GM23248 (cell line): ENCODE measurements at regions not wholly inside any gene's neighbourhood (a gene's known extent, or its start where the extent isn't known, plus 50 kb on each side); places are given as distances from the start of the nearest gene placed in this dataset.

ENCODE experiments used
- DNase-seq: peaks from one replicate; pipeline ENCODE4 v3.0.0-alpha.2; 2015
- H2AFZ ChIP-seq: fragments of 200-600 bp; sonication (generic); 2 replicates; pipeline ENCODE4 v1.6.1; 2016; ENCODE audit warnings: antibody characterized with exemption
- H3F3A ChIP-seq: fragments of 200-600 bp; sonication (generic); 2 replicates; pipeline ENCODE4 v1.6.1; 2016; ENCODE audit warnings: mild to moderate bottlenecking, antibody characterized with exemption, mixed run types; ENCODE audit not compliant: insufficient read depth
- H3K27ac ChIP-seq: fragments of 200-600 bp; sonication (generic); 2 replicates; pipeline ENCODE4 v1.5.1; 2016; ENCODE audit warnings: mild to moderate bottlenecking
- H3K27me3 ChIP-seq: fragments of 200-600 bp; sonication (generic); replicated peaks from 2 replicates; pipeline ENCODE4 v1.6.1; 2016; ENCODE audit warnings: mild to moderate bottlenecking; ENCODE audit not compliant: insufficient read depth
- H3K36me3 ChIP-seq: fragments of 200-600 bp; sonication (generic); 2 replicates; pipeline ENCODE4 v1.6.1; 2016; ENCODE audit warnings: low read depth, mild to moderate bottlenecking
- H3K4me1 ChIP-seq: fragments of 200-600 bp; sonication (generic); 2 replicates; pipeline ENCODE4 v1.6.1; 2016; ENCODE audit warnings: mild to moderate bottlenecking; ENCODE audit not compliant: insufficient read depth
- H3K4me2 ChIP-seq: fragments of 200-600 bp; sonication (generic); one replicate; pipeline ENCODE4 v1.6.1; 2016; ENCODE audit warnings: mild to moderate bottlenecking; ENCODE audit not compliant: unreplicated experiment
- H3K4me3 ChIP-seq: fragments of 200-600 bp; sonication (generic); 2 replicates; pipeline ENCODE4 v1.5.1; 2016; ENCODE audit warnings: mild to moderate bottlenecking
- H3K79me2 ChIP-seq: fragments of 200-600 bp; sonication (generic); 2 replicates; pipeline ENCODE4 v1.6.1; 2016; ENCODE audit warnings: mild to moderate bottlenecking; ENCODE audit not compliant: insufficient read depth
- H3K9ac ChIP-seq: fragments of 200-600 bp; sonication (generic); 2 replicates; pipeline ENCODE4 v1.6.1; 2016; ENCODE audit warnings: mild to moderate bottlenecking
- H3K9me2 ChIP-seq: fragments of 200-600 bp; sonication (generic); 2 replicates; pipeline ENCODE4 v1.6.1; 2016; ENCODE audit warnings: mixed run types, mild to moderate bottlenecking, moderate library complexity; ENCODE audit not compliant: insufficient read depth
- H3K9me3 ChIP-seq: fragments of 200-600 bp; sonication (generic); one replicate; pipeline ENCODE4 v1.6.1; 2017; ENCODE audit warnings: low read depth
- H4K20me1 ChIP-seq: fragments of 200-600 bp; sonication (generic); 2 replicates; pipeline ENCODE4 v1.6.0; 2016; ENCODE audit not compliant: insufficient read depth
- EZH2 ChIP-seq: fragments of 200-600 bp; sonication (generic); IDR thresholded peaks from 2 replicates; pipeline ENCODE4 v1.6.1; 2018; ENCODE audit warnings: antibody characterized with exemption, mild to moderate bottlenecking; ENCODE audit not compliant: insufficient read depth, poor library complexity, severe bottlenecking
- EZH2phosphoT487 ChIP-seq: fragments of 200-600 bp; sonication (generic); IDR thresholded peaks from 2 replicates; pipeline ENCODE4 v1.6.1; 2018; ENCODE audit warnings: antibody characterized with exemption, moderate library complexity, mild to moderate bottlenecking, low read depth; ENCODE audit not compliant: insufficient read depth
- WGBS, 2 experiments: methylation state at CpG; one replicate each; pipeline ENCODE4 v1.1.6; 2015 to 2017; ENCODE audit warnings: low lambda C conversion rate in 2 of 2, low coverage in 1 of 2; ENCODE audit errors: missing lambda C conversion rate in 2 of 2; 5-methylcytosine and 5-hydroxymethylcytosine counted together
- in situ Hi-C: fragments of 300-500 bp; cut with MboI; formaldehyde crosslinking; loops from 2 replicates; pipeline ENCODE4 v1.15.0; 2020

GRCh38 chr2:65918760-65919187, 486.4 kb upstream of the SPRED2 start:
- TF ChIP-seq EZH2phosphoT487, result no peak
- TF ChIP-seq EZH2, result no peak
- no peak overlapping the region for H3K4me3 ChIP-seq
- H3K9ac ChIP-seq, result no peak overlapping the region
- no peaks in the 10 kb centered on the region for H3K4me1 ChIP-seq
- H3K36me3 ChIP-seq, result no peaks in the 10 kb centered on the region
- 29 to 33% methylated on average over 3 of the region's 3 CpGs for WGBS, 2 experiments
- no peaks in the 10 kb centered on the region for H3F3A ChIP-seq
- H3K79me2 ChIP-seq, result no peaks in the 10 kb centered on the region
- no peaks in the 10 kb centered on the region for H3K9me3 ChIP-seq
- no peak overlapping the region for H2AFZ ChIP-seq
- no peaks in the 10 kb centered on the region for H3K27me3 ChIP-seq
- H3K9me2 ChIP-seq, result no peaks in the 10 kb centered on the region
- H3K27ac ChIP-seq, result no peak overlapping the region
- no peak overlapping the region for H3K4me2 ChIP-seq
- no peak for DNase-seq
- in situ Hi-C loops, result no loop called here
- no peaks in the 10 kb centered on the region for H4K20me1 ChIP-seq

GRCh38 chr2:65917986-65918385, 485.6 kb upstream of the SPRED2 start:
- Histone ChIP-seq H3K9me2 (no peaks in the 10 kb centered on the region), H4K20me1 (no peaks in the 10 kb centered on the region), H3K79me2 (no peaks in the 10 kb centered on the region)

GRCh38 chr2:65916785-65917295, 484.4 kb upstream of the SPRED2 start:
- Histone ChIP-seq H3K27me3 (no peaks in the 10 kb centered on the region; the same call in 1 of the 2 replicates), H3K36me3 (no peaks in the 10 kb centered on the region), H3K9me2 (no peaks in the 10 kb centered on the region), H3F3A (no peaks in the 10 kb centered on the region), H2AFZ (no peak overlapping the region), H3K79me2 (no peaks in the 10 kb centered on the region), H3K4me3 (no peak overlapping the region), H3K9me3 (no peaks in the 10 kb centered on the region), H3K27ac (no peak overlapping the region), H3K4me1 (no peaks in the 10 kb centered on the region), H3K4me2 (no peak overlapping the region), H4K20me1 (no peaks in the 10 kb centered on the region), H3K9ac (no peak overlapping the region)
- TF ChIP-seq EZH2phosphoT487 (no peak), EZH2 (no peak)
- in situ Hi-C loops, result no loop called here
- DNase-seq, result no peak
- WGBS, 2 experiments, result 44 to 51% methylated on average over 2 of the region's 2 CpGs

More at GRCh38 chr2:65917986-65918385, 485.6 kb upstream of the SPRED2 start:
- Histone ChIP-seq H2AFZ (no peak overlapping the region), H3K9me3 (no peaks in the 10 kb centered on the region), H3K27me3 (no peaks in the 10 kb centered on the region; the same call in 1 of the 2 replicates), H3F3A (no peaks in the 10 kb centered on the region), H3K4me2 (no peak overlapping the region), H3K4me1 (no peaks in the 10 kb centered on the region), H3K4me3 (no peak overlapping the region), H3K9ac (no peak overlapping the region), H3K27ac (no peak overlapping the region), H3K36me3 (no peaks in the 10 kb centered on the region)
- 0 to 2% methylated on average over 2 of the region's 2 CpGs for WGBS, 2 experiments
- no peak for DNase-seq
- in situ Hi-C loops, result no loop called here
- TF ChIP-seq EZH2phosphoT487 (no peak), EZH2 (no peak)

- no peak overlapping the region for H3K4me3 ChIP-seq
- no peaks in the 10 kb centered on the region for H4K20me1 ChIP-seq
- TF ChIP-seq EZH2, result no peak
- no peak for TF ChIP-seq EZH2phosphoT487
- no peak for DNase-seq
- H3K9me3 ChIP-seq, result no peaks in the 10 kb centered on the region
- no peak overlapping the region for H3K9ac ChIP-seq
- no peaks in the 10 kb centered on the region for H3K9me2 ChIP-seq
- no peaks in the 10 kb centered on the region; the same call in 1 of the 2 replicates for H3K27me3 ChIP-seq
- in situ Hi-C loops, result no loop called here
- no peak overlapping the region for H3K4me2 ChIP-seq
- H3K36me3 ChIP-seq, result no peaks in the 10 kb centered on the region
- no peak overlapping the region for H3K27ac ChIP-seq
- H3K79me2 ChIP-seq, result no peaks in the 10 kb centered on the region
- H3K4me1 ChIP-seq, result no peaks in the 10 kb centered on the region
- no peaks in the 10 kb centered on the region for H3F3A ChIP-seq
- no peak overlapping the region for H2AFZ ChIP-seq
These were observed 483.8 kb upstream of the SPRED2 start for GRCh38 chr2:65916177-65916576.

GRCh38 chr2:65915273-65915672, 482.9 kb upstream of the SPRED2 start:
- Histone ChIP-seq H3K36me3 (no peaks in the 10 kb centered on the region), H3K27me3 (no peaks in the 10 kb centered on the region; the same call in 1 of the 2 replicates), H3K4me2 (no peak overlapping the region), H3K4me3 (no peak overlapping the region), H3F3A (no peaks in the 10 kb centered on the region), H4K20me1 (no peaks in the 10 kb centered on the region), H3K27ac (no peak overlapping the region), H2AFZ (no peak overlapping the region), H3K4me1 (no peaks in the 10 kb centered on the region), H3K9me2 (no peaks in the 10 kb centered on the region), H3K79me2 (no peaks in the 10 kb centered on the region), H3K9me3 (no peaks in the 10 kb centered on the region), H3K9ac (no peak overlapping the region)
- no peak for DNase-seq
- no peak for TF ChIP-seq EZH2phosphoT487
- no peak for TF ChIP-seq EZH2
- 33 to 38% methylated on average over 3 of the region's 3 CpGs for WGBS, 2 experiments
- in situ Hi-C loops, result no loop called here
